ENCODE measurements at regions not wholly inside any gene's neighbourhood (a gene's known extent, or its start where the extent isn't known, plus 50 kb on each side); places are given as distances from the start of the nearest gene placed in this dataset.

DNA sequence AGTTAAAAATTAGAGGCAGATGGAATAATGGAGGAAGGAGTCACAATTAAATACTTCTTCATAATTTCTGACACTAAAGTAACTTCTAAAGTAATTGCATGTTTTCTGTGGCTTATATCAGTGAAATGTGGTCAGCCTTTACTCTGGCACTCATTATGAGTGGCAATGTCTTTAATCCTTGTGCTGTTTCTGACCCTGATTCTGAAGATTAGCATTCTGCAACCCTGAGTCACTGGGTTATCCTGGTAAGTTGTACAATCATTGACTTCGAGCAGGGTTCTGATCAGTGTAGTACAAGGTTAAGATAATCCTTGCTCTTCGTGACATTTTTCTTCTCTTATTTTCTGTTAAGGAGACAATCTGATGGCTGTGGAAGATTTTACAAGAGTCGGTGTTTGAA lies 379.4 kb upstream of the RORB start:
- no peak overlapping the region for H4K5ac ChIP-seq (ENCODE audit: low read depth, low read length)
- no peak overlapping the region for H3K56ac ChIP-seq (ENCODE audit: extremely low read depth, insufficient read depth, low read length)
- no peaks in the 10 kb centered on the region for H3K4me1 ChIP-seq (ENCODE audit: control insufficient read depth, insufficient read depth, low read length)
- no peak overlapping the region for H3K14ac ChIP-seq (replicated peaks; ENCODE audit: low read depth, low read length)
- H2AK5ac ChIP-seq (ENCODE audit: low read depth, low read length), result no peak overlapping the region
- H3K9ac ChIP-seq (ENCODE audit: low read depth, low read length), result no peak overlapping the region
- ChIA-PET CTCF (no interaction called here), POLR2A (ENCODE audit: unreplicated experiment) (no interaction called here)
- H2AFZ ChIP-seq (replicated peaks; ENCODE audit: low read length, poor library complexity), result no peak overlapping the region
- no peak overlapping the region for H3K27ac ChIP-seq (ENCODE audit: insufficient read depth, low read length)
- no peak overlapping the region for H4K8ac ChIP-seq (ENCODE audit: low read depth in 2 of 2, low read length in 2 of 2)
- TF ChIP-seq RCOR1 (IDR thresholded peaks at IDR 0.05; ENCODE audit: insufficient replicate concordance, low read length) (no peak), NFE2L2 (IDR thresholded peaks at IDR 0.05; ENCODE audit: low read depth, low read length) (no peak), BHLHE40 (IDR thresholded peaks at IDR 0.05; ENCODE audit: low read depth, low read length) (no peak), POLR2A (IDR thresholded peaks at IDR 0.05; ENCODE audit: low read depth, low read length) (no peak), RFX5 (IDR thresholded peaks at IDR 0.05; ENCODE audit: low read depth, low read length) (no peak), CTCF (conservative IDR thresholded peaks at IDR 0.05; ENCODE audit: low read depth, low read length) (no peak), CHD1 (IDR thresholded peaks at IDR 0.05; ENCODE audit: low read depth, low read length) (no peak), MAZ (IDR thresholded peaks at IDR 0.05; ENCODE audit: borderline replicate concordance, low read depth, low read length) (no peak), MAFK (IDR thresholded peaks at IDR 0.05; ENCODE audit: low read depth, low read length) (no peak), ELK1 (IDR thresholded peaks at IDR 0.05; ENCODE audit: borderline replicate concordance, low read depth, low read length) (no peak)
- no peaks in the 10 kb centered on the region for H4K20me1 ChIP-seq (ENCODE audit: insufficient read depth, low read length)
- no peaks in the 10 kb centered on the region for H3K79me1 ChIP-seq (ENCODE audit: low read depth in 1 of 2, low read length in 2 of 2)
- H4K91ac ChIP-seq (ENCODE audit: insufficient read depth, low read depth, low read length), result no peak overlapping the region
- no peak overlapping the region for H2AK9ac ChIP-seq (replicated peaks; ENCODE audit: low read depth, low read length, poor library complexity)
- no peak overlapping the region for H2BK15ac ChIP-seq (ENCODE audit: low read depth, low read length)
- BruUV-seq (replicated peaks), result no TSS peak
- dilution Hi-C loops (cut with HindIII; ENCODE audit: low sequenced_read_pairs, unreplicated experiment) (no loop called here), in situ Hi-C loops (cut with MboI; ENCODE audit: low sequenced_read_pairs) (no loop called here), intact Hi-C loops (cut with micrococcal nuclease) (no loop called here)
- no peak overlapping the region for H2BK20ac ChIP-seq (ENCODE audit: low read depth, low read length)
- no peaks in the 10 kb centered on the region for H3K36me3 ChIP-seq (ENCODE audit: control insufficient read depth, insufficient read depth, low read length)
- H3K9me3 ChIP-seq (ENCODE audit: control insufficient read depth, insufficient read depth, low read length), result peaks cover 2% of the 10 kb centered on the region; the same call in 1 of the 2 replicates
- H2BK5ac ChIP-seq (ENCODE audit: low read depth, low read length, poor library complexity, severe bottlenecking), result no peak overlapping the region
- no peak overlapping the region for H3K4me3 ChIP-seq (ENCODE audit: insufficient read depth, low read depth, low read length)
- no peaks in the 10 kb centered on the region for H3K27me3 ChIP-seq (ENCODE audit: control insufficient read depth, insufficient read depth, low read length)
- no peak for ATAC-seq (ENCODE audit: low read depth)
- H3K9me1 ChIP-seq (ENCODE audit: insufficient read depth, low read length), result no peaks in the 10 kb centered on the region
- no peak overlapping the region for H3K4ac ChIP-seq (ENCODE audit: low read depth, low read length)
- no peak overlapping the region for H3K18ac ChIP-seq (ENCODE audit: low read depth, low read length)
- no peak overlapping the region for H3K23ac ChIP-seq (ENCODE audit: low read depth, low read length)
- no peak overlapping the region for H2BK120ac ChIP-seq (ENCODE audit: low read depth, low read length)
- WGBS, 2 experiments (ENCODE audit: extremely low coverage in 2 of 2, insufficient read length in 1 of 2), result no CpG with 5 or more reads among the region's 3 CpGs
- DNase-seq, result no peak
- H3K4me2 ChIP-seq (ENCODE audit: low read depth, low read length), result no peak overlapping the region

Data from IMR-90 (cell line).